ENCODE measurements at regions not wholly inside any gene's neighbourhood (a gene's known extent, or its start where the extent isn't known, plus 50 kb on each side); places are given as distances from the start of the nearest gene placed in this dataset.
"Not testable (repeated sequence)": the region's sequence is repeated elsewhere in the genome, so short reads cannot be mapped to it uniquely, and the experiment has no call there.

DNA sequence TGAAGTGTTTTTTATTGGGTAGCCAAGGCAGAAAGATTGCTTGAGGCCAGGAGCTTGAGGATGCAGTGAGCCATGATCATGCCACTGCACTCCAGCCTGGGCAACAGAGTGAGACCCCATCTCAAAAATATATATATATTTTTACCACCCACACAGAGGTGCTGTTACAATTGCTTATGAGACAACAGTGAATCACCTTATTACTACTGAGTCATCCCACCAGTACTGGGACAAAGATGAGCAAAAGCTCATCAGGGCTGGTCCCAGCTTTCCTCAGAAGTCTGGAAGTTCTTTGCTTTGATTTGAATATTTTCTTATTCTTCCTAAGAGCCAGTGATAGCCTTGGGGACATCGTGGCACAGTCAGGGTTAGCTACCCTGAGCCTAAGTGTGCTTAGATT, 207.7 kb downstream of the SOX2 start:
- DNase-seq (ENCODE audit: low read depth in 1 of 2, low spot score in 1 of 2), result no peak

DNA sequence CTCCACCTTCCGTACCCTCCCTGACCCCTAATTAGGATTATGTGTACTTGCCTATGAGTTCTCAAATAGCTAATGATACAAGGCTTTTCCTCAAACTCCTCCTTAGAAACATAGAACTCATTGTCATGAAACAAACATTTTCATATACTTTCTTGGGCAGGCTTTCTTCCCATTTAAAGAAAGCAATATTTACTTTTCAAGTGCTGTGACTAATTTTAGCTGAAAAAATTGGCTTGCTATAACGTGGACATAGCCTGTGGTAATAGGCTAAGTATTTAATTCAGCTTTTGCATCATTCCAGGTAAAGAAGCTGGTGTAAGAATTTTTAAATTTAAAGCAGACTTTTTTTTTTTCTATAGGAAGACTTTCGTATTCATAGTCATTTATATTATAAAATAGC, 208.7 kb downstream of the SOX2 start:
- DNase-seq (ENCODE audit: low read depth in 1 of 2, low spot score in 1 of 2), result no peak

DNA sequence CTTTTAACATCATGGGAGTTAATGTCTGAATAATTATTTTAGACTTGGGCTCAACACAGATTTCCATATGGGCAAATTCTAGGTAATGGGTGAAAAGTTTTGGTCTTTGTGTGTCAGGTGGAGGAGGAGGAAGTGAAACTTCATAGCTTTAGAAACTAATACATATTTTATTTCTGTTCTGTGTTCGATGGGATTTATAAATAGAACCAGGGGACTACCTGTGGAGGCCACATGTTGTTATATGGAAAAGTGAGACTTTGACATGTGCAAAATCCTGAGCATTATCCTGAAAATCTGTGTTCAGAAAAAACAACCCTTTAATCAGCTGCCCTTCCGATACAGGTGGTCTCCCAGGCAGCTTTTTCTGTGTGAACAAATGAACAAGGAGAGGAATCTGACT, 209.5 kb downstream of the SOX2 start:
- DNase-seq (ENCODE audit: low read depth in 1 of 2, low spot score in 1 of 2), result no peak

DNA sequence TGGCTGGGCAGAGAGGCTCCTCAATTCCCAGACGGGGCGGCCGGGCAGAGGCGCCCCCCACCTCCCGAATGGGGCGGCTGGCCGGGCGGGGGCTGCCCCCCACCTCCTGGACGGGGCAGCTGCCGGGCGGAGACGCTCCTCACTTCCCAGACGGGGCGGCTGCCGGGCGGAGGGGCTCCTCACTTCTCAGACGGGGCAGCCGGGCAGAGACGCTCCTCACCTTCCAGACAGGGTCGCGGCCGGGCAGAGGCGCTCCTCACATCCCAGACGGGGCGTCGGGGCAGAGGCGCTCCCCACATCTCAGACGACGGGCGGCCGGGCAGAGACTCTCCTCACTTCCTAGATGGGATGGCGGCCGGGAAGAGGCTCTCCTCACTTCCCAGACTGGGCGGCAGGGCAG, 214.1 kb downstream of the SOX2 start:
- not testable (repeated sequence) for DNase-seq (ENCODE audit: low read depth in 1 of 2, low spot score in 1 of 2)

DNA sequence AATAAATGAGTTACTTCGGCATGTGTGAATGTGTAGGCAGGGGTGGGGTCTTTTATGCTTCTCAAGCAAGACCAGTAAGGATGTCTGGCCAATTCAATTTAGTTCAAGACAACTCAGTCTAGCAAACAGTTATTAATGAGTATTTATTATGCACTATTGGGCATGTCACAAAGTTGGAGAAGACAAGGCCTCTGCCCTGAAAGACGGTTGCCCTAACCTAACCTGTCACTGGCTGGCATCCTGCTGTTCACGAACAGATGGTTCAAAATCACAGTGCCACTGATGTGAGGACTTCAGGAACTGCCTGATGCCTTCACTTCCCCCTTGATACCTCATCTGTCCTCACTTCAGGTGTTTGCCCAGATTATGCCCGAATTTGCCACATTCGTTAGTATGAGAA, 217.8 kb downstream of the SOX2 start:
- no peak for DNase-seq (ENCODE audit: low read depth in 1 of 2, low spot score in 1 of 2)

DNA sequence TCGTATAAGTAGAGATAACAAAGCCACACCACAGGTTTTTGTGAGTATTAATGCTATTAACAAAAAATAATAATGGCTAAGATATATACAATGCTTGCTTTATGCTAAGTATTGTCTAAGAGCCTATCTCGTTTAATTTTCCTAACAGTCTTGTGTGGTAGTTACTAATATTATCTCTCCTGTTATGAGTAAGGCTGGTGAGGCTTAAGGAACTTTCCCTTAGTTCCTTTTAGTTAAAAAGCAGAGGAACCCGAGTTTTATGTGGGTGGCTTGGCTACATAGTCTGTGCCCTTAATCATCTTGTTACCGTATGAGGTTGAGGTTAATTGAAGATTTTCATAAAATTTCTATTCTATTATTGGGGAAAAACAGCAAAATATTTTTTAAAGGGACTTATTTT, 218.4 kb downstream of the SOX2 start:
- no peak for DNase-seq (ENCODE audit: low read depth in 1 of 2, low spot score in 1 of 2)

DNA sequence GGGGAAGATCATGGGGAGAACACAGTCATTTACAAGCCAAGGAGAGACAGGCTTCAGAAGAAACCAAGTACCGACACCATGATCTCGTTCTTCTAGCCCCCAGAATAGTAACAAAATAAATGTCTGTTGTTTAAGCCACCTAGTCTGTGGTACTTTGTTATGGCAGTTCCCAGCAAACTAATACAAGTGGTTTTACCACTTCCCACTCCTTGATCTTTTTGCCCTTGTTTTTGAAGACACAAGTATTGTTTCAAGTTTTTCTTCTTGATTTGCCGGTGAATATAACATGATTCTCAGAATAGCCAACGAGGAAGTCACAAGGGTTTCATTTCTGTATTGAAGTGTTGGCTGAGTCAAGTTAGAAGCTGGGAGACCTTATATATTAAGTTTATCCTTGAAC, 220.3 kb downstream of the SOX2 start:
- no peak for DNase-seq (ENCODE audit: low read depth in 1 of 2, low spot score in 1 of 2)

DNA sequence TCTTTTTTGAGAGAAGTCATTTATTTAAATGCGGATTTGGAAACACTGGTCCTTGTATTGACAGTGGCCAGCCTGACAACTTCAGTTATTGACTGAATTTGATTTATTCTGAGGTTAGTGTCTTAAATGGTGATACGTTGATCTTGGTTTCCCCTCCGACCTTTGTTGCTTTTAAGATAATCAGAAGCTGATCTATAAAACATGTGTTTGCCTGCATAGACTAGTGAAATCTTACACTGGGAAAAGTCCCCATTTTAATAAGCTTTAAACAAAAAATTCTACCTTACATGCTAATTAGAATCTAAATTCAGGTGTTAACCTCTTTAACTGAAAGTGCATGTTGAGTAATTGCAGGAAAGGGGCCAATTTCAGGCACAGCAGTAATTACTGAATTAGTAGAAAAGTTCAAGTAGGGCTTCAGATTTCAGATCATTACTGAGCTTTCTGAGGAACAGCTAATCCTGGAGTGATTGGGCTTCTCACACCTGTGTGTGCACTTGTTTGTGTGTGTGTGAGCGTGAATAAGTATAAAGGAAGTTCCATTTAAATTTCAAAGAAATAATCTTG, 221.4 kb downstream of the SOX2 start:
- no peak for DNase-seq (ENCODE audit: low read depth in 1 of 2, low spot score in 1 of 2)

DNA sequence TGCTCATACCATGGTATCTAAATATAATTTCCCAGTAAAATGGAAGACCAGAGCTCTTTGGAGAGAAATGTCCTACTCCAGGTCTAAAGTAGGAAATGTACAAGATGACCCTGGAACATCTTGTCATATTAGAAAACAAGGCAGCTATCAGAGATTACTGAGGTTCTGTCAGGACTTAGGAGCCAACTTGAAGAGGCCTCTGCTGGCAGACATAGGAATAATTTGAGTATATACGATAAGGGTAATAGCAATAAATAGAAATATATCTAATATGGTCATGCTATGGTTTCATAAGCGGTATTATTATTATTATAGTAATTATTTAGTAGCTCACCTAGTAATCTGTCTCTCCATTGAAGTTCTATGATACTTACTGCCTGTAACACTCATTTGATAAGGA, 224.2 kb downstream of the SOX2 start:
- DNase-seq (ENCODE audit: low read depth in 1 of 2, low spot score in 1 of 2), result no peak

DNA sequence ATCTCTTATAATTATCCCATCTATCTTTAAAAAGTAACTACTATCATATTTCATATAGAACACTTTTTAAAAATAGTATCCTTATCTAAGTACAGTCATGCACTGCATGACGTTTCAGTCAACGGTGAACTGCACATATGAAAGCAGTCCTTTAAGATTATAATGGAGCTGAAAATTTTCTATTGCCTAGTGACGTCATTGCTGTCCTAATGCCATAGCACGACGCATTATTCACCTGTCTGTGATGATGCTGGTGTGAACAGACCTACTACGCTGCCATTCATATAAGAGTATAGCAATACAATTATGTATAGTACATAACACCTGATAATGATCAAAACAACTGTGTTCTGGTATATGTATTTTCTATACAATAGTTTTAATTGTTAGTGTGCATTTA, 225.0 kb downstream of the SOX2 start:
- DNase-seq (ENCODE audit: low read depth in 1 of 2, low spot score in 1 of 2), result no peak

DNA sequence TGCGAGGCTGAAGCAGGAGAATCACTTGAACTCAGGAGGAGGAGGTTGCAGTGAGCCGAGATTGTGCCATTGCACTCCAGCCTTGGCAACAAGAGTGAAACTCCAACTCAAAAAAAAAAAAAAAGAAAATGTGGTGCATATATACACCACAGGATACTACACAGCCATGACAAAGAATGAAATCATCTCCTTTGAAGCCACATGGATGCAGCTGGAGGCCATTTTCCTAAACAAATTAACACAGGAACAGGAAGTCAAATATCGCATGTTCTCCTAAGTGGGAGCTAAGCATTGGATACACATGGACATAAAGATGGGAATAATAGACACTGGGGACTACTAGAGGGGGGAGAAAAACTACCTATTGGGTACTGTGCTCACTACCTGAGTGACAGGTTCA, 226.9 kb downstream of the SOX2 start:
- DNase-seq (ENCODE audit: low read depth in 1 of 2, low spot score in 1 of 2), result not testable (repeated sequence)

DNA sequence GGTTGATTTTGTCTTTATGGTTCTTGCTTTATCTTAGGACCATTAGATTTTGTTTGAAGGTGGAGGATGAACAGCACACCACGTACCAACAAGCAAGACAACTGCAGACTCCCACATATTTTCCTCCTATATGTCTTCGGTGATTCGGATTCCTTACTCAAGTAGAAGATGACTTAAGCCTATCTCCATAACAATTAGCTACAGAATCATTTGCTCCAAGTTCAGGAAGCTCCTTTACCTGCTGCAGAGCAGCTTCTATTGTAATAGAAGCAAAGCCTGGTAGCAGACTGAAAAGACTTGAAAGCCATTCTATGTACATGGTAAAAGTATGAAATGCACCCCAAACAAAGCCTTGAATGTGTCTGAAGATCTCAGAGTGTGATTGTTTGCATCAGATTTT, 229.0 kb downstream of the SOX2 start:
- no peak for DNase-seq (ENCODE audit: low read depth in 1 of 2, low spot score in 1 of 2)

DNA sequence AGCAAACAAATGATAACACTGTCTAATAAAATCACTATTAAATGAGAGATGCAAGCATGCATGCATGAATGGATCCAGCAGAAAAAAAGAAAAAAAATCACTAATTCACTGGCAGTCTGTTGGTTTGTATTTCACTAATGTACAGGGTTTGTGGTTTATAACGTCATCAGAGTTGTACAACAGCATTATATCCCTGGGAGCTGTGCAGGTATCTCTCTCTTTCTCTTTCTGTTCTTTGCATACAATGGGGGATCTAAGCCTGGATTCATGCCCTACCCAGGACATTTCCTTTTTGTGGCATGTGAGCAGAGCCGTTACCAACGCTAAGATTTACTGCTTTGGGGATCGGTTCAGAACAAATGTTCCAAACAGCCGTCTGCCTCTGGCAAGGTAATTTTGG, 229.5 kb downstream of the SOX2 start:
- DNase-seq (ENCODE audit: low read depth in 1 of 2, low spot score in 1 of 2), result no peak

DNA sequence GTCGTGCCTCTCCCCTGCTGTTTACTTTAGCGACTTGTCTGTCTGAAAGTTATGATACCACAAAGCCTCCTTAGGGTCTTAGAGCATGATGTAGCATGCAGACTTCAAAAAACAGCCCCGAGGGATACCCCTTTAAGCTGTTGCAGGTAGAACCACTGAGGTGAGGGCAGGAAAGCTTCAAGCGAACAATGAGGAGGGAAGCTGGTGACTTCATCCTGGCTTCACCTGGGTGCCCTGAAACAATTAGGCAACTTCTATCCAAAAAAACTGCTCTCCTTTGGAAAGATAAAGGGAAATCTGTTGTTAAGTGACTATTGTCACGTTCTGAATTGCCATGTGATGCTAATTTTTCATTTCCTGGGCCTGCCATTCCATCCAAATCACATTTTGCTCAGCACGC, 231.6 kb downstream of the SOX2 start:
- DNase-seq (ENCODE audit: low read depth in 1 of 2, low spot score in 1 of 2), result no peak

DNA sequence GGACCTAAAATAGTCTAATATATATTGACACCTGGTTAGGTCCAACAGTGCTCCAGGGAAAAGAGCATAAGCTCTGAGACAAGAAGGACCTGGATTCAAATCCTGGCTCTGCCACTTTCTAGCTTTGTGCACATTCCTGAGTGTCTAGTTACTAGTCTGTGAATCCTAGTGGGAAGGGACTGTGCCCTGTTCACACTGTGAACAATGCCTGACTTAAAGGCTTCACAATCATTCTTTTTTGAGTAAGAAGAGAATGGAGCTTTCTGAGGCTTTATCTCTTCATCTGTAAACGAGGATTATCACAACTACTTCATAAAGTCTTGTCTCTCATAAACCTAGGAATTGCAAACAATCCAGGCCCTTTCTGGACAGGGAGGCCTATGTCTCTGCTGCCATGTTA, 235.9 kb downstream of the SOX2 start:
- no peak for DNase-seq (ENCODE audit: low read depth in 1 of 2, low spot score in 1 of 2)

DNA sequence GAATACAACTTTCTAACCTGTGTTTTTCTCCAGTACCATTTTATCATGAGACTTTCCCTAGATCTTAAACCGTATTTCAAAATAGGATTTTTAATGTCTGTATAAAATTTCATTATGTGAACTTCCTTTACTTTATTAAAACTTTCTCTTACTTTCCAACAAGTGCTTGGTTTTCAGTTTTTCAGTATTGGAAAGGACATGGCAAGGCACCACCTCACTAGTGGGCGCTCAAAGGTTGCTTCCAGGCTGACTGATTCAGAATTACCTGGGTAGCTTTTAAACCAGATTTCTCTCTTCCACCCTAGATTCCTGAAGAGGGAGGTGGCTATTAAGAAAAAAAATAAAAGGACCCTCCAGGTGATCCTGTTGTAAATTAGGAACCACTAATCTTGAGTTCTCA, 236.6 kb downstream of the SOX2 start:
- DNase-seq (ENCODE audit: low read depth in 1 of 2, low spot score in 1 of 2), result no peak

DNA sequence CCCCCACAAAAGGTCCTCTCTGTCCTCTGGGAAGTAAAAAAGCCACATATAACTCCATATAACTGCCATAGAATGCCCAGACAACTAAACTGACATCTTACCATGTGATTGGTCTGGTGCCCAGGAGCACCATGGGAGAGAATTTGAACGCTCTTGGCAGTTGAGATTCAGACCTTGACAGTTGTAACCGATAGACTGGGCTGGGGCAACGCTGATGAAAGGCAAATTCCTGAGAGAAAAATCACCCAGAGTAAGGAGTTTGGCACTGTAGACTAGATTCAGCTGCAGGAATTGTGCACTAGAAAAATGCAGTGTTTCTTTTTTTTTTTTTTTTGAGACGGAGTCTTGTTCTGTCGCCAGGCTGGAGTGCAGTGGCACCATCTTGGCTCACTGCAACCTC, 240.5 kb downstream of the SOX2 start:
- no peak for DNase-seq (ENCODE audit: low read depth in 1 of 2, low spot score in 1 of 2)

DNA sequence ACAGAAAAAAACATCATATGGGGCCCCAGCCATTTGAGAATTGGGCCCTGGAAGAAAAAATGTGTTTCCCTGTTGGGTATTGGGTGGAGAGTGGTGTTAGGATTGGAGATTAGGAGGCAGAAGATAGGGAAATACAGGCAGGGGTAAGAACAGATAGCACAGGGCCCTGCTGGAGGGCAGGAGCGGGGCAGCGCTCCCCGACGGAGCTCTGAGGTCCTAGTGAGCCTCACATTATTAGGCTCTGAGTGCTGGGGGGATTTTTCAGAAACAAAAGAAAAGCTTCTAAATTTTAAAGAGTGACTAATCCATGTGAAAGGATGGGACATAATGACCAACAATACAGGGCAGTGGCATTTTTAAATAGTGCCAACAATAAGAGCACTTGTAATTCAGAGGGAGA, 241.2 kb downstream of the SOX2 start:
- DNase-seq (ENCODE audit: low read depth in 1 of 2, low spot score in 1 of 2), result no peak

DNA sequence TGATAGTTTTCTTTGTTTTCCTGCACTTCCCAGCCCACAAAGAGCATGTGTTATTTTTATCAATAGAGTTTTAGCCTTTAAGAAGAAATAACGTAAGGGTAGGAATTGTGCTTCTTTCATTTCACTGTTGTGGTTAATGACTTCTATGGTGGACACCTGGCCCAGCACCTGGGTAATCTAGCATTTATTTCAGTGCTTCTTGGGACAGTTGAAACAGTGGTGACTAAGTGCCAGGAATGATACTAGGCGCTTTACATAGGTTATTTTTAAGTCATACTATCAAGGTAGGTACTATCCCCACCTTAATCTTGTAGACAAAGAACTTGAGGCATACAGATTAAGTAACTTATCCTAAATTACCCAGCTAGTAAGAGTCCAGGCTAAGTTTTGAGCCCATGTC, 243.8 kb downstream of the SOX2 start:
- DNase-seq (ENCODE audit: low read depth in 1 of 2, low spot score in 1 of 2), result no peak

DNA sequence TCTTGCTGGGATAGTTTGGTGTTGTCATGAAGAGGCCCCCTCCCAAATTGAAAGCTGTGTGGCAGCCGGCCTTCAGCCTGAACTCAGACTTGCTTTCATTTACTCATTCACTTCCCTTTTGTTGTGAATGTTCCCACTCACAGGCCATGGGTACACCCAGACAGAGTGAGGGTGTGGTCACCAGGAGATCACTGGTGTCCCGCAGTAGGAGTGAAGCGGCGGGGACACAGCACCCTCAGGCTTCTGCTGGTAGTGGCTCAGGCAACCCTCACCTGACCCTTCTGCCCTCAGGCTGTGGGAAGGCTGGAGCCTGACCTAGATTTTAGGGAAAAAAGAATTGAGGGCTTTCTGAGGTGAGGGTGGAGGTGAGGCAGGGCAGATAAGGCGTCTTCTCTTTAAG, 244.4 kb downstream of the SOX2 start:
- no peak for DNase-seq (ENCODE audit: low read depth in 1 of 2, low spot score in 1 of 2)

DNA sequence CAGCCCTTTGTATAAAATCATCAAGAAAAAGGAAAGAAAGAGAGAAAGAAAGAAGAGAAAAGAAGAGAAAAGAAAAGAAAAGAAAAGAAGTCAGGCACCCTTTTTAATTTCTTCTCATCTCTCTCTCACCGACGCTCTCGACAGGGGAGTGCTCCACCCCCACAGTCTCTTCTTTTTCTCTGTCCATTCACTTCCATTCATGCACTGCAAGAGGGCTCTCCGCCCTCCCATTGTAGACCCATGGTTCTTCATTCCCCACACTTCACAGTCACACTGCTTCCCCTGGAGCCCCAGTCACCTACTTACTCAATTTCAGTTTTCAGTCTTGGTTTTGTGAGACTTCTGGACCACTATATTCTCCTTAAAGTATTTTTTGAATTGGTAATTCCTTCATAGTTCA, 254.7 kb downstream of the SOX2 start:
- no peak for DNase-seq (ENCODE audit: low read depth in 1 of 2, low spot score in 1 of 2)

DNA sequence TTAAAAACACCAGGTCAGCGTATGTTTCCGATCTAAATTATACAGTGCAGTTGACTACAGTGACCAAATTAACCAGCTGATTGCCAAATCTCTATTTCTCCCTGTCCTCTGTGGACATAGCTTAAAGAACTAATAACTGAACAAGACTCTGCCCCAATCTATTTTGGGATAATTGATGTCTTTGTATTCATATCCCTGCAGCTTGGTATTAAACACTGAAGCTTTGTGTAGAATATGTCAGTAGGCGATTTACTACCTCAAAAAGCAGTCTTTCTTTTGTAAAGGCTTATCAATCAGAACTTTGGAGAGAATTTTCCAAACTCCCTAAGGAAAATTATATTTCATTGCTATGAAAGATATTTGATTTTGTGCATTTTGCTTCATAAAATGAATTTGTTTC, 258.2 kb downstream of the SOX2 start:
- no peak for DNase-seq (ENCODE audit: low read depth in 1 of 2, low spot score in 1 of 2)

DNA sequence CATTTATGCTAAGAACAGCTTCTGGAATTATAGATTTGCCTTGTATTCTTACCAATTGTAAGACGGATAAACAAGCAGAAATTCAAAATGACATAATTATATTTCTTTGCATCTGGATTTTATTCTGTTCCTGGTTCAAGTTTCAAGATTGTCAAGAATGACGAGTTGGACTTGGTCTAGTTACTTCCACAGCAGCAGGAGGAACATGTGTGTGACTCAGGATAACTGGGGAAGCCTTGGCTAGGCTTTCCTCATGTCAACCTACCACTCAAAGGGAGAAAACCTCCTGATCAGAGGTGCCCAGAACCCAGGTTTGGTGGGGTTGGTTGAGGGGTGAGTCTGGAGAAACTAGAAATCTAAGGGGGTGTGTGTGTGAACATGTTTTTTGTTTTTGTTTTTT, 259.7 kb downstream of the SOX2 start:
- no peak for DNase-seq (ENCODE audit: low read depth in 1 of 2, low spot score in 1 of 2)

DNA sequence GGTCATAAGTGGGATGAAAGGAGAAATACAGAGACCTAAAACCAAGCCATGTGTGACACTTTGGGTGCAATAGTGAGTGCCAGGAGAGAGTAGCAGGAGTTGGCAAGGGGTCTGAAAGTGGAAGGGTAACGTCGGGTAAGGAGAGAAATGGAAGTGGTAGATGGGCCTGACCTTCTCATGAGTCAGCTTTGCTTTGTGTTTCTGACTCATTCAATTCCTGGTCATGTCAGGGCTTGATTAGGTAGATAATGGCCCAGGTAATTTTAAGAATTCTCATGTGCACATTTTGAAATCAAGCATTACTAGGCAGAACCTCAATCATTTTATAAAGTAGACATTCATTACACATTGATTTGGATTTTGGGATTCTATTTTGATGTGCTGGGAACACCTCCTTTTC, 262.5 kb downstream of the SOX2 start:
- DNase-seq (ENCODE audit: low read depth in 1 of 2, low spot score in 1 of 2), result no peak

Measured in activated CD4-positive, alpha-beta T cell treated with anti-CD3 and anti-CD28 coated beads, Interleukin-2, amount 50 U/mL, for 24 hours (primary cell).